ENCODE measurements at regions not wholly inside any gene's neighbourhood (a gene's known extent, or its start where the extent isn't known, plus 50 kb on each side); places are given as distances from the start of the nearest gene placed in this dataset.
"Not testable (repeated sequence)": the region's sequence is repeated elsewhere in the genome, so short reads cannot be mapped to it uniquely, and the experiment has no call there.

DNA sequence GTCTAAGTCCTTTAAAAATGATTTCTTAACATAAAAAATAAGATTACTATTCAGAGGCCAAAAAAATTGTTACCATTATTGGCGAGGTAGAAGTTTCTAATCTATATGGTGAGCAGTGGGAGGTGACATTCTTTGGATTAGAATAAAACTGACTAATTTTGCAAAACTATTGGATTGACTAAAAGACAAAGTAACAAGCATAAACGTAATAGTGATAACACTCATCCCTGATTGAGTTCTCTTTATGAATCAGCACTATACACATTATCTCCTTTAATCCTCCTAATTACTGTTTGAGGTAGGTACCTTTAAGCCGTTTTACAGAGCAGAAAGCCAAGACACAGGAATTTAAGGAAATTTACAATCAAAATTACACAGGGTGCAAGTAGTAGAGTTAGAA, 139.2 kb upstream of the NRP1 start:
- DNase-seq (ENCODE audit: low spot score): no peak

DNA sequence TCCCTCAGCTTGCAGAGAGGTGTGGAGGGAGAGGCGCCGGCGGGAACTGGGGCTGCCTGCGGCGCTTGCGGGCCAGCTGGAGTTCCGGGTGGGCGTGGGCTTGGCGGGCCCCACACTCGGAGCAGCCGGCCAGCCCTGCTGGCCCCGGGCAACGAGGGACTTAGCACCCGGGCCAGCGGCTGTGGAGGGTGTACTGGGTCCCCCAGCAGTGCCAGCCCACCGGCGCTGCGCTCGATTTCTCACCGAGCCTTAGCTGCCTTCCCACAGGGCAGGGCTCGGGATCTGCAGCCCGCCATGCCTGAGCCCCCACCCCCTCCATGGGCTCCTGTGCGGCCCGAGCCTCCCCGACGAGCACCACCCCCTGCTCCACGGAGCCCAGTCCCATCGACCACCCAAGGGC, 133.5 kb upstream of the NRP1 start:
- DNase-seq (ENCODE audit: low spot score): not testable (repeated sequence)

DNA sequence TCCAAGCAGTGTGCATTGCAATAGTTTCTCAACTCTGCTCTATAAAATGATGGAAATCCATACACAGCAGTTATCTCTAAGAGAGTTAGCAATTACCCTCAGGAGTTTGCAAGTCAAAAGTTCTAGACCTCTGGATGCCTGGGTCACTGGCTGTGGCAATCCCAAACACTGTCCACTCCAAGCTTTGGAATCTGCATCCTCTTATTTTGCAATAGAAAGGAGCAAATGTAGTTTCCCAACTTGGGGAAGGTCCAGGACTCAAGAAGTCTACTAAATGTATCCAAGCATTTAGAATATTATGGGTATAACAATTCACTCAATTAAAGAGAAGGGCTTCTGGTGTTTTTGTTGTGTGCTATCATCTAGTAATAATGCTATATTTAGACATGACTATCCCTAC, 131.3 kb upstream of the NRP1 start:
- no peak for DNase-seq (ENCODE audit: low spot score)

DNA sequence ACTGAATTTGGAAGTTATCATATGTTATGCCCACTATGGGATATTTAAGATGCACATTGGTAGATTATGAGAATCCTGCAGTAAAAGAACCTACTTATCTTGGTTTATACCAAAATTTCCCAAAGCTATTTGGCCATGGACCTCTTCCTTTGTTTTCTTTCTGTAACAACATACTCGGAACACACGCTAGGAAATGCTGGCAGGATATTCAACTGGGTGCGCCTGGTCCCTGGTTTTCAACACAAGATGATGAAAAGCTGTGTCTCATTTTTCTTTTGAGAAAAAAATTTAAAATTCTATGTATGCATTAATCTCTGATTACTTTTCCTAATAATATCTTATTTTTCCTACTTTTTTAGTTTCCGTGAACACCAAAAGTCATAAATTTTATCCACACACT, 128.5 kb upstream of the NRP1 start:
- no peak for DNase-seq (ENCODE audit: low spot score)

DNA sequence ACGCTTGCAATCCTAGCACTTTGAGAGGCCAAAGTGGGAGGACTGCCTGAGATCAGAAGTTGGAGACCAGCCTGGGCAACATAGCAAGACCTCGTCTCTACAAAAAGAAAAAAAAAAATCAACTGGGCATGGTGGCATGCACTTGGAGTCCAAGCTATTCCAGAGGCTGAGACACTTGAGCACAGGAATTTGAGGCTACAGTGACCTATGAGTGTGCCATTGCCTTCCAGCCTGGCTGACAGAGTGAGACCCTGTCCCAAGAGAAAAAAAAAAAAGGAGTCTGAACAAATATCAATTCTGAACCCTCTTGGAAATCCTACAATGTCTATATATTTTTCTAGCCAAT, 126.8 kb upstream of the NRP1 start:
- no peak for DNase-seq (ENCODE audit: low spot score)

DNA sequence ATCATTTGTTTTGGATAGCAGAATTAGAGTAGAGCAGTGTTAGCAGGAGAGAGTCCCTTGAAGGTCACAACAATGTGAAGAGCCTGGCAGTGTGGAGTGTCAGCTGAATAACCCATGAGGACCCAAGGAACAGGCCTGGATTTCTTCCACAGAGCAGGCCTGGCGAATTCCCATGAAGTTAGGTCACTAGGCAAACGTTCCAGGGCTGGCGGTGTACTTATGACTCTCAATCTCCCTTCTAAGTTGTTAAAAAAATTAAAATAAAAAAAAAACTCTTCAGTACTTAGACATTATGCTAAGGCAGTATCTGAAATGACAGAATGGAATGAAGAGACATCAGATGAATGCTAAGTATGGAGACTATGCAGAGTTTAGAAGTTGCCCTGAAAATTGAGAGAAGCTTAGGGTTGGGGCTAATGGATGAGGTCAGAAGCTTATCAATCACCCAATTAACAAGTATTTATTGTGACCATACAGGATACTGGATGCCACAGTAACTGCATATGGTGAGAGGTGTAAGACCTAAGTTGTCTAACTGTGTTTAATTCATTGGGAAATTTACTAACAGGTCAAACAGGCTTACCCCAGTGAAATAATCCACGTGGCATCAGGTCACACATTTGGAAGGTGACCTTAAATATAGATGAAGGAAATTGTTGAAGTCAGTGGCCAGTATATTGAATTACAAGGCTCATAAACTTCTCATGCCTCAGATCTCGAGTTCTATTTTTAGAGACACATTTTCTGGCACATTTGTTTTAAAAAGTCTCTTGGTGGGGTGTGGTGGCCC, 126.2 kb upstream of the NRP1 start:
- peak; percentile 17 for DNase-seq (ENCODE audit: low spot score)

DNA sequence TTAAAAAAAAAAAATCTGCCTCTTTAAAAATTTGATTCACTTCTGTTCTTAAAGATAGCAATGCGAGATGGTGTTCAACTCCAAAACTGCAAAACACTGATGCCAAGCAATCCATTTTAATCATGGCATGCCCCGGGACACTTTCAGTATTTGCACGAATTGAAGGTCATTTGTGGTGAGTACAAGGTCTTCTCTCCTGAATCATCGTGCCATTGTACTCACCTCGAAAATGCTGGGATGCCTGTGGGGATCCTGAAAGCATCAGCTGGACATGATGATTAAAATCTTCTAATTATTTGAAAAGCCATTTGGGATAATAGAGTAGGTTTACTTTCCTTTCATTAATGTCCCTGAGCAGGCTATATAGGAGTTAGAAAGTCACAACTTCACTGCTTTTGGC, 125.1 kb upstream of the NRP1 start:
- DNase-seq (ENCODE audit: low spot score): no peak

DNA sequence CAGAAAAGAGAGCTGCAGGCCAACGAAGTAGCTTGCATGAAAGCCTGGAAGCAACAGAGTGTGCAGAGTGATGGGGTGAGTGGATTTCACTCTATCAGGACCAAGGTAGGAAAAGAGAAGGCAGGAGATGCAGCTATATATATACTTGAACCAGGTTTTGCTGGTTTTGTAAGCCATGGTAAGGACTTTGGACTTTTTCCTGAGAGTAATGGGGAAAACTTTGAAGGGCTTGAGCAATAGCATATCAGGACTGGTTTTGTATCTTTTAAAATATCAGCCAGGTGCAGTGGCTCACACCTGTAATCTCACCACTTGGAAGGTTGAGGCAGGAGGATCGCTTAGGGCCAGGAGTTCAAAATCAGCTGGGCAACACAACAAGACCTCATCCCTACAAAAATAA, 120.6 kb upstream of the NRP1 start:
- DNase-seq (ENCODE audit: low spot score): no peak

DNA sequence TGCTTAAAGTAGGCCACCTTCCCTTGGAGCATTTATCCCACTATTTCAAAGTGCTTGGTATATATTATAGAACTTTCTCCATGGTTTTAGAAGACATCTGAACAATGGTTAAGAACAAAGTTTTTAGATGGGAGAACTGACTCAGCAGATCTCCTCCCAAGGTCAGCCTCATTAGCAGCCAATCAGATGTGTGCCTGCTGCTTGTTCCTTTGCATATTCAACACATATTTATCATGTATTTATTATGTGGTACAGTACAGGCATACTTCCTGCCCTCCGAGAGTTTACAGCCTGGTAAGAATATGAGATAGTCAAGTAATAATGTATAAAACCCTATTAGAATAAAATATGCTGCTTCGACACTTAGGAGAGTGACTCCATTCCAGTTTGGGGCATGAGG, 120.1 kb upstream of the NRP1 start:
- no peak for DNase-seq (ENCODE audit: low spot score)

DNA sequence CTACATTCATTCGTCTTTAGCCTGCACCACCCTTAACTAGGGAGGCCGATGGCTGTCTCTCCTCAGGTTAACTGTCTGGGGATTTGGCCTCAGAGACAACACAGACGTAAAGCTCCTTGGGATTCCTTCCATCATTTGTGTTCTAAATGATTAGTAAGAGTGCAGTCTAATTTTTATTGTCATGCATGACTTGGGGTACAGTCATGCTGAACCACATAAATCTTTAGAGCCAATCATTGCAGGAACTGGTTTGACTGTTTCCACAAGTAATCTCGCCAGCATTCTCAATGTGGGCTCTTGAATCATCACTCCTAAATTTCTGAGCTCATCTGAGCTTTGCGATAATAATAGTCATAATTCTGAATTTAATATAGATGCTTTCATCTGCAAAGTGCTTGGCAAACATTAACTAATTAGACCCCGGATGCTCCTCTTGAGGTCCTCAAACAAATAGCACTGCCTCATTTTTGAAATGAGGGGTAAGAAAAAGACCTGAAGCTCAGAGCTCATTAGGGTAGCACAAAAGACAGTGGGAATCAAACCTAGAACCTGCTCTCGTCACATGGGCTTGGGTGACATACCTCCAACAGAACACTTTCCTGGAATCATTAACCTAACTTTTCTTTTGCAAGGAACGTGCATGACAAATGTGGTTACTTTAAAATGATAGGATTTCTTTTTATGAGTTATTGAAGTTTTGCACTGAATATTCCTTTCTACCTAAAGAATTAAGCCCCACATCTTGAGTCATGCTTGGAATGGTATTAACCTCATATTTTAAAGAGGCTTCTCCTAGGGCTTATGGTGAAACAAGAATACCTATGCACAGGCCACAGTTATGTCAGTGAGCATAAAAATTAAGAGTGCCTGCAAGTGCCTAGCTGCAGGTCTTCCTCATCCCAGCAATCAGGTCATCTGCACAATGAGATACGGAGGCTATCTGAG, 118.9 kb upstream of the NRP1 start:
- DNase-seq (ENCODE audit: low spot score): no peak

DNA sequence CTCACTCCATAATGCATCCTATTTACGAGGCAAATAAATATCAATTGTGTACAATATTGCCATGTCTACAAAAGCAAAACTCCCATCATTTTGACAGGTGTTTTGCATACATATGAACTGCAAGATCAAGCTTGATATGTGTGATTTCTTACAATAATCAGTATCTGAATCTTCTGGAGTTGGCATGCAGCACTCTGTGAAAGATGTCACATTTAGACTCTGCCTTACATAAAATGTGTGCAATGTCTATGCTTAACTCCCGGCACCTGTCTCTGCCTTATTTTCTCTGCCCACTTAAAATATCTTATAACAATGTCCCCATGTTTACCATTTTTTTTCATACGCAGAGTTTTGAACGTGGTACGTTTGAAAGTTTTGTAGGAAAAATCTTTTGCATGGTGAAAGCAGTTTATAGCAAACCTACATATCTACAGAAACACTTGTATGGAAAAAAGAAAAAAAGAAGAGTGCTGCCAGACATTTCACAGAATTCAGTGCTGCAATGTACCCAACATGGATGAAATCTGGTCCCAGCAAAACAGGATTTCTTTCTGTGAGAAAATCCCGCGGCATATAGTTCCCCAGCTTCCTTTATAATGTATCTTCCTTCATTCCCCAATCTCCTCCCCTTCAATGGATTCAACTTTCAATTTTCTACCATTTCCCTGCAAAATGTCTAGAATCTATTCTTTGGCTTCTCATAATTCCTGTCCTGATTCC, 114.1 kb upstream of the NRP1 start:
- DNase-seq (ENCODE audit: low spot score): no peak

DNA sequence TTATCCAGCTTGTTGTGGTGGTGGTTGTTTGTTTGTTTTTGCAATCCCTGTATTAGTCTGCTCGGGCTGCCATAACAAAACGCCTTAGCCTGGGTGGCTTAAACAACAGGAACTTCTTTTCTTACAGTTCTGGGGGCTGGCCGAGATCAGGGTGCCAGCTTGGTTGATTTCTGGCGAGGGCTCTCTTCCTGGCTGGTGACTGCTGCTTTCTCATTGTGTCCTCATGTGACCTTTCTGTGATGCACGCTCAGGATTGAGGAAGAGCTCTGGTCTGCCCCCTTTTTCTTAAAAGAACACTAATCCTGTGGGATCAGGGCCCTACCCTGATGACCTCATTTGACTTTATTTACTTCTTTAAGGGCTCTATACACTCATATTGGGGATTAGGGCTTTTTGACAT, 107.1 kb upstream of the NRP1 start:
- no peak for DNase-seq (ENCODE audit: low spot score)

DNA sequence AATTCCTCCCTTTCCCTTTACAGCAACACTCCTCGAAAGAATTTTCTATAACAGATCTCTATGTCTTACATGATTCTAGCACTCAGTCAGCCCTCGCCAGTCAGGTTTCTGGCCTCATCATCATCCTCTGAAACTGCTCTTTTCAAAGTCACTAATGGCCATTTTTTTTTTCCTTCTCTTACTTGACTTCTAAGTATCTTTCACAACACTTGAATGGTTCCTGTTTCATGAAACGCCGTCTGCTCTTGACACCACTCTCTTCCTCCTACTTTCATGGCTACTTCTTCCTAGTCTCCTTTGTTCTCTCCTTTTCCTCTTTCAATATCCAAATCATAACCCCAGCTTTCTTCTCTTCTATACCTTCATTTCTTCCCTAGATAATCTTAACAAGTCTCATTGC, 100.5 kb upstream of the NRP1 start:
- DNase-seq (ENCODE audit: low spot score): no peak

DNA sequence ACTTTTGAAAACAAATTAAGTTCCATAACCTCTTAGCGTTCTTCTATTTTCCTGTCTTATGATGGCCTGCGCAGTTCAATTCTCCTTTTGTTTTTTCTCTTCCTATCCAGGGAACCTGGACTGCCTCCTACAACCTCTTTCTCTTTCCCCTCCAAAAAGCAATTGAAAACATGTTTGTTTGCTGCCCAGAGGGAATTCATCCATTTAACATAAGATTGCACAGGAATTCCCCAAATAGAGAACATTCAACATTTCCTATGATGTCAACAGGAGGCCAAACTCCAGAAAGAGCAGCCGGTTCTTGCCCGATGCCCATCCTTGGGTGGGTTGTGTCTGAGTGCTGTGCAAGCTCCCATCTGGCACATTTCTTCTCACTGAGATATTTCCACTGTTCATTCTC, 94.2 kb upstream of the NRP1 start:
- DNase-seq (ENCODE audit: low spot score): no peak

DNA sequence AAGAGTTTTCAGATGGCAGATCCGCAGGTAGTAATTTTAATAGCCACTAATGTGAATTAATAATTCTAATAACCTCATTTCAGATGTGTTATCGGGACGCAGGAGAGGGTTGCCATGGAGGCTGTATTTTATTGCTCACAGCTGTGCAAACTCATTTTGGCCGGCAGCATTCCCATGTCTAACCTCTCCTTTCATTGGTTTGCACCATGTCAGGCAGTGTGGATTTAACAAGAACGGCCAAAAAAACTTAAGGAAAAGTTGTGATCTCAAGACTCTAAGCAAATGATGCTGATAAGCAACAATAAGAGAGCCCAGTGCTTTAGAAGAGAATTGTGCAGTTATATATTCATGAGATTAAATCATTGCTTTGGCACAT, 88.7 kb upstream of the NRP1 start:
- no peak for DNase-seq (ENCODE audit: low spot score)

DNA sequence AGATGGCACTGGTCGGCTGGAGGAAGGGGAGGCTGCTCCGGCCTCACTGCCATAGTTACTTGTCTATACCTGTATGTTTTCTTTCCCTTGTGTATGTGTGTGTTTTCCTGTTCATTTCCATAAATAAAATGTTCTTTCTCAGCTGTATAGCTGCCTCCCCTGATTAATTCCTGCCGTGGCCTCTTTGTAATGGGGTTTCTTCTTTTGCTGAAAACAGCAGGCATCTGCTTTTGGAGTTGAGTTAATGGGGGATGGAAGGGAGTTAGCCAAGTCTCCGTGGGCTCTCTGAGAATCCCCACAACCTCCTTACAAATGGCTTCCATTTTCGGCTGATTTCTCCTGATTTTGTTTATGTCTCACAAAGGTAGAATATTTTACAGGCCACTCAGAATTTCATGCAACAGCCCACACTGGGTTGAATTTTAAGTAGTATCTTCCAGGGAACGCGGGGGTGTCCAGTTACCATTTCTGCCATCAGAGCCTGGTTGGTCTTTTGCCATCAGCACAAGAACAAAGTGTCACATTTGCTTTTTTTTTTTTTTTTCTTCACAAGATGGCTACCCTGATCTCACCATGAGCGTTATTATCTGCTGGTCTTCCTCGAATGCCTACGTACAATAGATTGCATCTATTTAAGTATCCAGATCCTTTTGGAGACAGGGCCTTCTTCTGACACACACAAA, 88.1 kb upstream of the NRP1 start:
- no peak for DNase-seq (ENCODE audit: low spot score)

DNA sequence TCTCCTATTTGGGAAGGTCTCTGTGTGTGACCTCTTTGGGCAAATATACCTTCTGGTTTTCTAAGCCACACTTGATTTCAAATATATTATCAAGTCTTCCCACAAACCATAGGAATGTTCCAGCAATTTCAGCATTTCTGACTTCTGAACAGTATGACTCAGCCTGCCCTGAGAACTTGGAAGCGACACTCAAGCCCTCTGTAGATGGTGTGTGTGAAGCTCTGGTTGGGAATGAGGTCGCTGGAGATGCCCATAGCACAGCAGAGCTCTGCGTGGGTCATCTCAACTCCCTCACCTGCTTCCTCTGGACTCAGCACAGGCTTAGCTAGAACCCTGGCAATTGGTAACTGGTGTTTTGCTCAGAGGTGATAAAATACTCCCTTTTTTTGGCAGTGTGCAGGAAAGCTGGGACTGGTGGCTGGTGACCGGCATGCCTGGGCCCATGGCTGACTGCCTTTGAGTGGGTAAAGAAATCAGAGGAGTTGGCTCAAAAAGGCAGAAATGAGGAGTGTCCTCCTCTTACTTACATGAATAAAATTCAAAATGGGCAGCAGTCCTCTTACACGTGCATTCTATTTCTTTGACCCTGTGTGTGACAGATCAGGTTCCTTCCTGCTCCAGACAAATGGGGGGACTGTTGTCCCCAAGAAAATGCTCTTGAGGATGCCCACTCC, 87.5 kb upstream of the NRP1 start:
- DNase-seq (ENCODE audit: low spot score): no peak

DNA sequence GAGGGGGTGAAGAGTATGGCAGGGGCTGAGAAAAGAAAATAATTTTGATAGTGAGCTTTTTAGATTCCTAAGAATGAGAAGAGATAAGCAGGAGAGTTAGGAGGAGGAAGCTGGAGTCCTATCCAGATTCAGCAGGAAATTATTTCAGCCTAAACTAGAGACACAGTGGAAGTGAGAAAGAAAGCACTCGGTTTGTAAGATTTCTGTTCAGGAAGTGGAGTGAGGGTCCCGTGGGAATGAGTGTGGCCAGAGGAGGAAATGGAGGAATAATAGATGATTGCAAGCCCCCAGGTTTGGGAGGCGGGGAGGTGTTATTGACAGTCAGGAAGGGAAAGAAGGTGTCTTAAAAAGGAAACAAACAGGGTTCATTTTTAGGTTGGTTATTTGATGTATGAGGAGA, 84.8 kb upstream of the NRP1 start:
- no peak for DNase-seq (ENCODE audit: low spot score)

DNA sequence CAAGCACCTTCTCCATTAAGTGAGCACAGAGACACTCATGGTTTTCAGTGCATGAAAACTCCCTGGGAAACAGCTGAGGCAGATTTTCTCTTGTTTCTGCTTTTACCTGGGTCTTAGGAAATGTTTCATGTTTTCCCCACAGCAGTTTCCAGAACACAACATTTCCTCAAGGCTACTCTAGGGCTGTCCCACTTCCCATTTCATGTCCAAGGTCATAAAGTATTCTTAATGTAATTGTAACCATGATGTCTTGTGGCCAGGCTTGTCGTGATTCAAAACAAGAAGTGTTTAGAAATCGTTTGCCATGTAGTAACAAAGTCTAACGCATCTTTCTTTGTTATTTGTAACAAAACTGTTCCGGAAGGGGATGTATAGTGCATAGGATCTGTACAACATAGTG, 83.8 kb upstream of the NRP1 start:
- no peak for DNase-seq (ENCODE audit: low spot score)

DNA sequence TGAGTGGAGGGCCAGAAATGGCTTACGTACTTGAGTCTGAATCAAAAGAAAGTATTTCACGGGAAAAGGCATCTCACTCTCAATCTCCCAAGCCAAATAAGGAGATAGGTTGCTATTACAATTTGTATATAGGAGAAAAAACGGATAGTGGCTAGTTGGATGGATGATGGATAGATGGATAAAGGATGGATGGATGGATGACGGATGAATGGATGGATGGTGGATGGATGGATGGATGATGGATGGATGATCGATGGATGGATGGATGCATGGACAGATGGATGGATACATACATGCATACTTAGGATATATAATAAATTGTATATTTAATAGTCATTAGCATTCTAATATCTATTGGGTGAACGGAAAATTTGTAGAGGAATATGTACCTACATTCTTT, 82.2 kb upstream of the NRP1 start:
- no peak for DNase-seq (ENCODE audit: low spot score)

DNA sequence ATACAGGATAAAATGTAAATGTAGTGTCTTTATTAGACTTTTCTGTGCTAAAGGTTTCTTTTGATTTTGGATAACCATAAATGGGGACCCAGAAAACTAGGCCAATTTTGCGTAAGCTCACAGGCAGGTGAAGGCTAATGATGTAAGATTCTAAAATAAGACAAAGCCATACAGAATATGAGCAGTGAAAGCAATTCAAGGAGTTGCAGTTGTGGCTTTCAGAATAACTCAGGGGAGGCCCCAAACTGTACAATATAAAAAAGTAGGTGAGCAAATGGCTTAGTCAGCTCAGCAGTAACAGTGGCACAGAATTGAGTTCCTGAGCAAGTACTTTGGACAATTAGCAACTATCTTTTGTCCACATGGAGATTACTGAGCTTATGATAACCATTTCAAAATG, 81.7 kb upstream of the NRP1 start:
- no peak for DNase-seq (ENCODE audit: low spot score)

DNA sequence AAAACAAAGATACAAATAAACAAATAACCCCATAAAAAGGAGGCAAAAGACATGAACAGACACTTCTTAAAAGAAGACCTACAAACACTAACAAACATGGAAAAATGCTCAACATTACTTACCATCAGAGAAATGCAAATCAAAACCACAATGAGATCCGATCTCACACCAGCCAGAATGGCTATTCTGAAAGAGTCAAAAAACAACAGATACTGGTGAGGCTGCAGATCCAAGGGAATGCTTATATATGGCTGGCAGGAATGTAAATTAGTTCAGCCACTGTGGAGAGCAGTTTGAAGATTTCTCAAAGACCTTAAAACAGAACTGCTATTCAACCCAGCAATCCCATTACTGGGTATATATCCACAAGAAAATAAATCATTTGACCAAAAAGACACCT, 80.4 kb upstream of the NRP1 start:
- no peak for DNase-seq (ENCODE audit: low spot score)

Measured in putamen (tissue), 1 donor.